Mucosa of descending colon (tissue), 3 donors: ENCODE measurements at regions not wholly inside any gene's neighbourhood (a gene's known extent, or its start where the extent isn't known, plus 50 kb on each side); places are given as distances from the start of the nearest gene placed in this dataset.

Experiments used
- ATAC-seq: fragments of 200-7000 bp; cut with Tn5 transposase; one replicate; pipeline ENCODE4 v1.9.1; 2020; ENCODE audit warnings: mild to moderate bottlenecking, moderate library complexity
- DNase-seq, 3 donors: peaks; one replicate each; pipeline ENCODE4 v3.0.0-alpha.2; 2020
- H3K36me3 ChIP-seq: fragments of 200-600 bp; one replicate; pipeline ENCODE4 v1.8.0; 2021; ENCODE audit warnings: low read depth, mild to moderate bottlenecking
- H3K4me1 ChIP-seq: fragments of 200-600 bp; one replicate; pipeline ENCODE4 v1.8.0; 2021; ENCODE audit warnings: low read depth, mild to moderate bottlenecking
- H3K4me3 ChIP-seq: fragments of 200-600 bp; one replicate; pipeline ENCODE4 v1.8.0; 2021; ENCODE audit warnings: mild to moderate bottlenecking
- H3K9me3 ChIP-seq: fragments of 200-600 bp; one replicate; pipeline ENCODE4 v1.8.0; 2021; ENCODE audit warnings: mild to moderate bottlenecking
- intact Hi-C, 2 donors: fragments of 100-400 bp; cut with DNase I in 1 of 2; cut with micrococcal nuclease in 1 of 2; formaldehyde crosslinking; loops; one replicate each; pipeline versions ENCODE4 v1.11.0 to v1.11.1; 2022; cut with DNase I, micrococcal nuclease
- TF ChIP-seq, protein P1 (sequence below): fragments of 200-600 bp; IDR thresholded peaks from one replicate; pipeline ENCODE4 v1.8.0; 2022; ENCODE audit warnings: antibody characterized with exemption, mild to moderate bottlenecking
- donor health status: DM: no; HTN: no; CAD: no; lungs with moderate emphysema.
- donor health status: DM: no; HTN: no; CAD: no.
- donor health status: DM: no; HTN: yes; CAD: no.

DNA sequence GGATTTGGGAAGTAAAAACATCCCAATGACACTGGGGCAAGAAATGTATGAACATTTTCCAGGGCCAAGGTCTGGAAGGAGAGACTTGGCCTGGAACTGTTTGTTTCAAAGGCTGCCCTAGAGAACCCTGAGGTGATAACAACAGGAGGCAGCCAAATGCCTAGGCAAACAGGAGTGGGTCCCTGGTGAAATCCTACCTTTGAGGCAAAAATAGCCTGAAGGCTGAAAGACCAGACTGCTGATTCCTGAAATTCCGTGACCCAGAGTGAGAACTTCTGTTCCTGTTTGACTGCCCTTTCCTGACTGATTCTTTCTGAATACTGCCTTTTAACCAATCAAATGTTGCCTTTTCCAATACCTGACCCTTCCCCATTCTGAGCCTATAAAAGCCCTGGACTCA lies 196.4 kb downstream of the NSUN3 start:
- H3K4me1 ChIP-seq, result no peaks in the 10 kb centered on the region
- DNase-seq (no peak), ATAC-seq (no peak)
- TF ChIP-seq, protein P1, sequence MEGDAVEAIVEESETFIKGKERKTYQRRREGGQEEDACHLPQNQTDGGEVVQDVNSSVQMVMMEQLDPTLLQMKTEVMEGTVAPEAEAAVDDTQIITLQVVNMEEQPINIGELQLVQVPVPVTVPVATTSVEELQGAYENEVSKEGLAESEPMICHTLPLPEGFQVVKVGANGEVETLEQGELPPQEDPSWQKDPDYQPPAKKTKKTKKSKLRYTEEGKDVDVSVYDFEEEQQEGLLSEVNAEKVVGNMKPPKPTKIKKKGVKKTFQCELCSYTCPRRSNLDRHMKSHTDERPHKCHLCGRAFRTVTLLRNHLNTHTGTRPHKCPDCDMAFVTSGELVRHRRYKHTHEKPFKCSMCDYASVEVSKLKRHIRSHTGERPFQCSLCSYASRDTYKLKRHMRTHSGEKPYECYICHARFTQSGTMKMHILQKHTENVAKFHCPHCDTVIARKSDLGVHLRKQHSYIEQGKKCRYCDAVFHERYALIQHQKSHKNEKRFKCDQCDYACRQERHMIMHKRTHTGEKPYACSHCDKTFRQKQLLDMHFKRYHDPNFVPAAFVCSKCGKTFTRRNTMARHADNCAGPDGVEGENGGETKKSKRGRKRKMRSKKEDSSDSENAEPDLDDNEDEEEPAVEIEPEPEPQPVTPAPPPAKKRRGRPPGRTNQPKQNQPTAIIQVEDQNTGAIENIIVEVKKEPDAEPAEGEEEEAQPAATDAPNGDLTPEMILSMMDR, result no peak
- H3K9me3 ChIP-seq, result no peaks in the 10 kb centered on the region
- no peak overlapping the region for H3K4me3 ChIP-seq
- intact Hi-C loops, result no loop called here
- no peaks in the 10 kb centered on the region for H3K36me3 ChIP-seq

DNA sequence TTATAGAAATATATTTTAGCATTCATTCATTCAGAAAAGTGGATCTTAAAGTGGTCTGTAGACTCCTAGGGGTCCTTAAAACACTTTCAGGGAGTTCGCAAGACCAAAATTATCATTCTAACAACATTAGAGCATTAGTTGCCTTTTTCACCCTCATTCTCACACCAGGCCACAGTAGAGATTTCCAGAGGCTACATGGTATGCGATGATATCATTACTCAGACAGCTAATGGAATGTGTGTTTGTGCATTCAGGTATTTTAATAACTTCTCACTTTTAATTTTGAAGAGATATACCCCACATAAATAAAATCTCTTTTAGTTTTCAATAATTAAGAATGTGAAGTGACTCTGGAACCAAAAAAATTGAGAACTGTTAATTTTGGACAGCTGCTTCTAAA lies 206.9 kb downstream of the NSUN3 start:
- no peak overlapping the region for H3K4me3 ChIP-seq
- H3K36me3 ChIP-seq, result no peaks in the 10 kb centered on the region
- intact Hi-C loops, result no loop called here
- ATAC-seq, result no peak
- no peaks in the 10 kb centered on the region for H3K4me1 ChIP-seq
- H3K9me3 ChIP-seq, result no peaks in the 10 kb centered on the region
- no peak for DNase-seq
- TF ChIP-seq, protein P1, result no peak

DNA sequence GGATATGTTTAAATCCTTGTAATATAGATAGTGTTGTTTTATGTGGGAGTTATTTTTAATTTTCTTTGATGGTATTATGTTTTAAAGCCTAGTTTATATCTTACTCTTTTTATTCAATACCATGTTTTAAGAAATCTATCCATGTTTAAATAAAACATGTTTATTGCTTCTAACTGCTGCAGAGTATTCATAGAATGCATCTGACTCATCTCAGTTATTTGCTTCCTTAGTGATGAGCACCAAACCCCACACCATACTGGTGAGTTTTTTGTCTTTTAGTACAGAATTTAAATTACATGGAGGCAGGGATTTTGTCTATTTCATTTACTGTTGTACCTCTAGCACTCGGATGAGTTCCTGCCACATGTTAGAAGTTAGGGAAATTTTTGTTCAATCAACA lies 209.2 kb downstream of the NSUN3 start:
- ATAC-seq (no peak), DNase-seq (no peak)
- Histone ChIP-seq H3K36me3 (no peaks in the 10 kb centered on the region), H3K9me3 (no peaks in the 10 kb centered on the region), H3K4me1 (no peaks in the 10 kb centered on the region), H3K4me3 (no peak overlapping the region)
- intact Hi-C loops, result no loop called here
- TF ChIP-seq, protein P1, result no peak

DNA sequence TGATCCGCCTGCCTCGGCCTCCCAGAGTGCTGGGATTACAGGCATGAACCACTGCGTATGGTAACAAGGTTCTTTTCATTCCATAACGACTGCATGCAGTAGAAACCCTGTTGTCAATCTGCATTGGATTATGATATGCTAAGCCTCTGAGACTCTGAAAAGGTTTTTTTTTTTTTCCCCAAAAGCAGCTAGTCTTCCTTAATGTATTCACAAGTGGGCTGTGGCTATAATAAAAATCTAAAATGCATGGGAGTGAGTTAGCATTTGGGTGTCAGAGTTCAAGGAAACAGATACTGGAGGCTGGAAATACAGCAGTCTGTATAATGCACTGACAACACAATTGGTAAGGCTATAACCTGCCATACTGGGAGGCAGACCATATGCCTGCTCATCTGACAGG lies 218.1 kb downstream of the NSUN3 start:
- intact Hi-C loops, result no loop called here
- DNase-seq (no peak), ATAC-seq (no peak)
- Histone ChIP-seq H3K4me3 (no peak overlapping the region), H3K36me3 (no peaks in the 10 kb centered on the region), H3K9me3 (no peaks in the 10 kb centered on the region), H3K4me1 (no peaks in the 10 kb centered on the region)
- TF ChIP-seq, protein P1, result no peak

DNA sequence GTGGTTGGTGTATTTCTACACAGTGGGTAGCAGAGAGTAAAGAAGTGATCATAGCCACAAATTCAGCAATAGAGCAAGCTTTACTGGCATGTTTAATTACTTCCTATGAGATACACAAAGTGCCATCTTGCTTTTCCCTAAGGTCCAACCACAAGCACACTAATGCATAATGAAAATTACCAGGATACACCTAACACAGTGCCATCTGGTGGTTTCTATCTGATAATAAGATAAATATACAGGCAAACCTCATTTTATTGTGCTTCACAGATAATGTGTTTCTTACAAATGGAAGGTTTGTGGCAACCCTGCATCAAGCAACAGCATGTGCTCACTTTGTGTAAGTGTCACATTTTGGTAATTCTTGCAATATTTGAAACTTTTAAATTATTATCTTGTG lies 223.0 kb downstream of the NSUN3 start:
- no peak overlapping the region for H3K4me3 ChIP-seq

DNA sequence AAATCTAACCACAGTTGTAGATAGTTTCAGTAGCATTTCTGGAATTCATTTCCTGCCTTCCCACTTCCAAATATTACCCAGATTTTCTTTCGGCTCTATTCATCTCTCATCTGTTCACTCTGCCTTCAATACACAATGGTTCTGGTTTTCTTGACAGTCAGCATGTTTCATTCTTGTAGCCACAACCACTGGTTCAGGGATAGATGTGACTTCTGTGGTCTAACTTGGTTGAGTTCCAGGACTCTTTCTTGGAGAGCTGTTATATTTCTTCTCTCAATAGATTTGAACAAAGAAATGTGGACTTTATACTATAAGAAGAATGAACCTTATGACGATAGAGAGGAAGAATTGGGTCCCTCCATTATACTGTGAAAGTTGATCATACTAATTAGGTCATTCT lies 228.8 kb downstream of the NSUN3 start:
- intact Hi-C loops, result no loop called here
- Histone ChIP-seq H3K36me3 (no peaks in the 10 kb centered on the region), H3K9me3 (no peaks in the 10 kb centered on the region), H3K4me3 (no peak overlapping the region), H3K4me1 (peaks cover 3% of the 10 kb centered on the region)
- TF ChIP-seq, protein P1, result no peak
- ATAC-seq, result no peak
- DNase-seq, result no peak

More for the DNA sequence above, 223.0 kb downstream of the NSUN3 start:
- intact Hi-C loops, result no loop called here
- no peaks in the 10 kb centered on the region for H3K4me1 ChIP-seq
- DNase-seq (no peak), ATAC-seq (peak; percentile 34)
- H3K9me3 ChIP-seq, result no peaks in the 10 kb centered on the region
- no peaks in the 10 kb centered on the region for H3K36me3 ChIP-seq
- TF ChIP-seq, protein P1, result no peak
